AG04449 (cell line): ENCODE measurements at regions not wholly inside any gene's neighbourhood (a gene's known extent, or its start where the extent isn't known, plus 50 kb on each side); places are given as distances from the start of the nearest gene placed in this dataset.

Source experiments
- CTCF ChIA-PET: fragments of 350-600 bp; formaldehyde crosslinking; extraction: SDS; loops from one replicate; lab custom pipeline; 2021; ENCODE audit warnings: antibody characterized with exemption; lab: Yijun Ruan, JAX
- POLR2A ChIA-PET: fragments of 400-600, 350-600 bp; formaldehyde crosslinking; extraction: SDS; loops from one replicate; lab custom pipeline; 2020; ENCODE audit warnings: antibody characterized with exemption, inconsistent platforms; lab: Yijun Ruan, JAX
- DNase-seq: peaks from one replicate; pipeline ENCODE4 v3.0.0-alpha.2; 2010; ENCODE audit warnings: low read depth, low spot score
- H3K4me3 ChIP-seq: 2 replicates; pipeline ENCODE4 v1.5.1; 2011; ENCODE audit warnings: low read depth, mild to moderate bottlenecking, control low read depth, low read length
- CTCF ChIP-seq: IDR thresholded peaks from one replicate; pipeline ENCODE4 v1.5.1; 2011; ENCODE audit warnings: mild to moderate bottlenecking, moderate library complexity, low read length, control low read depth, inconsistent platforms; ENCODE audit not compliant: insufficient read depth; ENCODE audit errors: missing control alignments

GRCh38 chr12:59839514-59839913 lies 243.7 kb downstream of the SLC16A7 start:
- CTCF ChIA-PET, result interaction anchor here (1.1 to 1.2 kb wide), 2 partner anchors 10 to 31 kb away, joined by 3 read pairs; no protein-coding TSS in a partner anchor
- H3K4me3 ChIP-seq, result no peak overlapping the region
- no peak for DNase-seq
- POLR2A ChIA-PET, result no interaction called here
- TF ChIP-seq CTCF, result no peak

- no peak for DNase-seq
- H3K4me3 ChIP-seq, result no peak overlapping the region
- ChIA-PET POLR2A (no interaction called here), CTCF (interaction anchor here (3.5 kb wide), 1 partner anchor 8 kb away, joined by 17 read pairs; no protein-coding TSS in a partner anchor)
- no peak for TF ChIP-seq CTCF
Measured at GRCh38 chr12:59843260-59843843, 247.5 kb downstream of the SLC16A7 start.

GRCh38 chr12:59844750-59845149 lies 248.9 kb downstream of the SLC16A7 start:
- H3K4me3 ChIP-seq, result no peak overlapping the region
- ChIA-PET CTCF (interaction anchor here (3.5 kb wide), 1 partner anchor 9 kb away, joined by 17 read pairs; no protein-coding TSS in a partner anchor), POLR2A (no interaction called here)
- TF ChIP-seq CTCF, result no peak
- no peak for DNase-seq

- ChIA-PET CTCF (interaction anchor here (3.5 kb wide), 1 partner anchor 10 kb away, joined by 17 read pairs; no protein-coding TSS in a partner anchor), POLR2A (no interaction called here)
- TF ChIP-seq CTCF, result no peak
- no peak for DNase-seq
- H3K4me3 ChIP-seq, result no peak overlapping the region
Measured at GRCh38 chr12:59845293-59845692, 249.5 kb downstream of the SLC16A7 start.

- ChIA-PET POLR2A (no interaction called here), CTCF (no interaction called here)
- H3K4me3 ChIP-seq, result no peak overlapping the region
- DNase-seq, result no peak
- no peak for TF ChIP-seq CTCF
Measured at GRCh38 chr12:59847127-59847526, 251.3 kb downstream of the SLC16A7 start.

- no peak overlapping the region for H3K4me3 ChIP-seq
- no peak for DNase-seq
- POLR2A ChIA-PET, result no interaction called here
- no peak for TF ChIP-seq CTCF
- CTCF ChIA-PET, result interaction anchor here (0.8 kb wide), 1 partner anchor 9 kb away, joined by 3 read pairs; no protein-coding TSS in a partner anchor
Measured at GRCh38 chr12:59850268-59850667, 254.4 kb downstream of the SLC16A7 start.
